Endodermal cell (in vitro differentiated cells): ENCODE measurements at regions not wholly inside any gene's neighbourhood (a gene's known extent, or its start where the extent isn't known, plus 50 kb on each side); places are given as distances from the start of the nearest gene placed in this dataset.

Experiments
- DNase-seq: peaks from one replicate; pipeline ENCODE4 v3.0.0-alpha.2; 2017
- H3K27ac ChIP-seq: 2 replicates; pipeline ENCODE4 v1.5.1; 2013; ENCODE audit warnings: mild to moderate bottlenecking, low read depth, low read length, moderate library complexity
- H3K27me3 ChIP-seq: 2 replicates; pipeline ENCODE4 v1.6.1; 2013; ENCODE audit warnings: mild to moderate bottlenecking, low read length, moderate library complexity; ENCODE audit not compliant: insufficient read depth, control insufficient read depth, poor library complexity, severe bottlenecking
- H3K36me3 ChIP-seq: 2 replicates; pipeline ENCODE4 v1.7.0; 2013; ENCODE audit warnings: mild to moderate bottlenecking, low read length, moderate library complexity; ENCODE audit not compliant: control insufficient read depth, insufficient read depth
- H3K4me1 ChIP-seq: one replicate; pipeline ENCODE4 v1.7.0; 2013; ENCODE audit warnings: low read length; ENCODE audit not compliant: control insufficient read depth, insufficient read depth
- H3K4me3 ChIP-seq: 2 replicates; pipeline ENCODE4 v1.5.1; 2013; ENCODE audit warnings: mild to moderate bottlenecking, low read length, moderate library complexity
- H3K9ac ChIP-seq: 2 replicates; pipeline ENCODE4 v1.6.1; 2013; ENCODE audit warnings: mild to moderate bottlenecking, low read length, moderate library complexity; ENCODE audit not compliant: poor library complexity, severe bottlenecking; ENCODE audit errors: extremely low read depth
- H3K9me3 ChIP-seq: 2 replicates; pipeline ENCODE4 v1.6.1; 2013; ENCODE audit warnings: mild to moderate bottlenecking, low read length, moderate library complexity; ENCODE audit not compliant: control insufficient read depth
- H3K27ac Mint-ChIP-seq: 2 replicates; pipeline ENCODE4 v1.8.0; 2020; ENCODE audit warnings: mixed read lengths
- H3K27me3 Mint-ChIP-seq: 2 replicates; pipeline ENCODE4 v1.8.0; 2021; ENCODE audit warnings: mild to moderate bottlenecking, mixed read lengths; ENCODE audit not compliant: insufficient read depth
- H3K36me3 Mint-ChIP-seq: 2 replicates; pipeline ENCODE4 v1.8.0; 2020; ENCODE audit warnings: low read depth, mixed read lengths
- H3K4me1 Mint-ChIP-seq: 2 replicates; pipeline ENCODE4 v1.8.0; 2020; ENCODE audit warnings: mixed read lengths
- H3K4me3 Mint-ChIP-seq: 2 replicates; pipeline ENCODE4 v1.8.0; 2020; ENCODE audit warnings: mild to moderate bottlenecking, moderate library complexity, mixed read lengths
- H3K9me3 Mint-ChIP-seq: 2 replicates; pipeline ENCODE4 v1.8.0; 2020; ENCODE audit warnings: mild to moderate bottlenecking, mixed read lengths
- WGBS, 2 experiments: methylation state at CpG; one replicate each; pipeline versions ENCODE4 v1.1.5 to v1.1.7; 2013; ENCODE audit warnings: missing lambda C conversion rate in 2 of 2, mixed read lengths in 1 of 2; ENCODE audit not compliant: insufficient coverage in 1 of 2, insufficient read length in 1 of 2; 5-methylcytosine and 5-hydroxymethylcytosine counted together
- TF ChIP-seq, protein P1 (sequence below): fragments of 200-600 bp; sonication (generic); conservative IDR thresholded peaks from 2 replicates; pipeline ENCODE4 v1.5.0; 2021; ENCODE audit warnings: antibody characterized with exemption, mild to moderate bottlenecking

DNA sequence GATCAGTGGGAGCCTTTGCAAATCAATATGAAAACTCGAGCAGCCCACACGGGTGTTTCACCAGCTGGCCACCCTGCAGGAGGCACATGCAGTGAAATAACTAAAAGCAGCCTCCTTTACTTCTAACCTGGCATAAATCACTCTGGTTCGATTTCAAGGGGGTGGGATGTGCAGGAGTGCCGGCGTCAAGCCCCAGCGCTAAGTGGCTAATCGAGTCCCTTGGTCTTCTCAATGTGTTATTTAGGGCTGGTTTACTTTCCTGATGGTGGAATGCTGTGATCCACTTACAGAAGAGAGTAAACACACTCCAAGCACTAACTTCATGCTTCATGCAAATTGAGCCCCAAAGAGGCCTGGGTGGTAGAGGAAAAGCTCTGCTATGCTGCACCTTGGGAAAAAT is 109.4 kb downstream of the TMEM174 start:
- H3K27ac Mint-ChIP-seq = no peak overlapping the region

DNA sequence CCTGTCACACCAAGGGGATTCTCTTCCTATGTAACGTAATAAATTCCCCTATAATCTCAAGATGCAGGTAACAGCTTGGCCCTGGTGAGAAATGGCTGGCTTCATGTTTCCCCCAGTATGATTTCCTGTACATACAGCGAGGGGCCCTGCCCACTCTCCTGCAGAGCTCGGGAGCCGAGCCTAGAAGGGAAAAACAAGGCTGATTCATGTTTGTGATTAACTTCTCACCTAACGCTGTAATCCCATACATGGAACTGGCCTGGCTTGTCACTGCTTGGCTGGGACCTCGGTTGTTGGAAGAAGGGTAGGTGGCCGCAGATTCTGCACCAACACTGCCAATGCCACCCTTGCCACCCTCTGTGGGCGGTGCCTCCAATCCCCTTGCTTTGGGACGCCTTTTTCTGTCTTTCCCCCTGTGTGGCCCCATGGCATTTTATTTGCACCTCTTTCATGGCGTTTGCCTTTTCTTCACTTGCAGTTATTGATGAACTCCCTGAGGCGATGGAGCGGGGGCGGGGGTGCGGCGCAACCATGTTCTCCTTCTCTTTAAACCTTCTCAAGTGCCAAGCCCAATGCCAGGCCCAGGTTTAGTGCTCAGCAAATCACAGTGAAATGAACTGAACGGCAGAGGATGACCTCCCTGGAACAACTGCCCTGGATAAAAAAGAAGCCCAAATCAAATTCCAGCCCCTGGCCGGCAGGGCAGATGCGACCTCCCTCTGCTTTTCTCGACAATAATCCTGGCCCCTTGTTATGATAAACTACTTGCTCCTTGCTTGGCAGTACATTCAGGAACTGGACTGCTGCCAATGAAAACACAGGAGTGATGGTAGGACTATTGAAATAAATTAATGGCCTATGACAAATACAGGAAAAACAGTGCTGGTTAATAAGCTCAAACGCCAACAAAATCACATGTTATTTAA is 108.1 kb downstream of the TMEM174 start:
- H3K27ac ChIP-seq = no peak overlapping the region
- H3K4me3 ChIP-seq = no peak overlapping the region
- H3K36me3 ChIP-seq = no peaks in the 10 kb centered on the region
- H3K4me1 ChIP-seq = peaks cover 4% of the 10 kb centered on the region
- DNase-seq = no peak
- peaks cover 52% of the 10 kb centered on the region for H3K4me1 Mint-ChIP-seq
- no peaks in the 10 kb centered on the region for H3K9me3 Mint-ChIP-seq
- no peaks in the 10 kb centered on the region for H3K36me3 Mint-ChIP-seq
- H3K9ac ChIP-seq = no peak overlapping the region
- TF ChIP-seq, protein P1, sequence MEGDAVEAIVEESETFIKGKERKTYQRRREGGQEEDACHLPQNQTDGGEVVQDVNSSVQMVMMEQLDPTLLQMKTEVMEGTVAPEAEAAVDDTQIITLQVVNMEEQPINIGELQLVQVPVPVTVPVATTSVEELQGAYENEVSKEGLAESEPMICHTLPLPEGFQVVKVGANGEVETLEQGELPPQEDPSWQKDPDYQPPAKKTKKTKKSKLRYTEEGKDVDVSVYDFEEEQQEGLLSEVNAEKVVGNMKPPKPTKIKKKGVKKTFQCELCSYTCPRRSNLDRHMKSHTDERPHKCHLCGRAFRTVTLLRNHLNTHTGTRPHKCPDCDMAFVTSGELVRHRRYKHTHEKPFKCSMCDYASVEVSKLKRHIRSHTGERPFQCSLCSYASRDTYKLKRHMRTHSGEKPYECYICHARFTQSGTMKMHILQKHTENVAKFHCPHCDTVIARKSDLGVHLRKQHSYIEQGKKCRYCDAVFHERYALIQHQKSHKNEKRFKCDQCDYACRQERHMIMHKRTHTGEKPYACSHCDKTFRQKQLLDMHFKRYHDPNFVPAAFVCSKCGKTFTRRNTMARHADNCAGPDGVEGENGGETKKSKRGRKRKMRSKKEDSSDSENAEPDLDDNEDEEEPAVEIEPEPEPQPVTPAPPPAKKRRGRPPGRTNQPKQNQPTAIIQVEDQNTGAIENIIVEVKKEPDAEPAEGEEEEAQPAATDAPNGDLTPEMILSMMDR = no peak
- peaks cover 10% of the 10 kb centered on the region for H3K27me3 Mint-ChIP-seq
- peaks cover 5% of the 10 kb centered on the region for H3K27me3 ChIP-seq
- no peaks in the 10 kb centered on the region for H3K9me3 ChIP-seq
- H3K27ac Mint-ChIP-seq = no peak overlapping the region
- no peak overlapping the region for H3K4me3 Mint-ChIP-seq
- WGBS, 2 experiments = 83 to 84% methylated on average over 11 to 20 of the region's 20 CpGs

More for the DNA sequence above, 109.4 kb downstream of the TMEM174 start:
- H3K27ac ChIP-seq = no peak overlapping the region
- no peaks in the 10 kb centered on the region for H3K9me3 ChIP-seq
- 76 to 82% methylated on average over 2 to 7 of the region's 7 CpGs for WGBS, 2 experiments
- peaks cover 4% of the 10 kb centered on the region for H3K4me1 ChIP-seq
- Mint-ChIP-seq H3K4me3 (no peak overlapping the region), H3K9me3 (no peaks in the 10 kb centered on the region), H3K4me1 (peaks cover 52% of the 10 kb centered on the region), H3K36me3 (no peaks in the 10 kb centered on the region), H3K27me3 (peaks cover 12% of the 10 kb centered on the region)
- H3K4me3 ChIP-seq = no peak overlapping the region
- H3K27me3 ChIP-seq = peaks cover 5% of the 10 kb centered on the region
- H3K9ac ChIP-seq = no peak overlapping the region
- no peak for DNase-seq
- TF ChIP-seq, protein P1 = no peak
- no peaks in the 10 kb centered on the region for H3K36me3 ChIP-seq

DNA sequence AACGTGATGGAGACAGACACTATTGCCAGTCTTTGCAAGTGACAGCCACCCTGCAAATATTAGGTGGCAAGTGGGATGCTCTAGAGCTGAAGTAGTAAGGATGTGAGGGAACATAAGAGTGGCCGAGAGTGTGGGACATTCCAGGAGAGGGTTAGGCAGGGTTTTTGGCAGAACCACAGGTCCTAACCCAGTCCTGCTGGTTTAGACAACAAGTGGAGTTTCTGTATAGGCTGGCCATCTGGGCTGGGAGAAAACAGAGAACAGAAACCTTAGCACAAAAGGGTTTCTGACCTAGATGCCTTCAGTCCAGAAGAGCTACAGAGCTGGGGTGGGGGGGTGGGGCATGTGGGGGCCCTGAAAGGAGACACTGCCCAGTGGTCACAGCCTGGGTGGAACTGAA is 107.4 kb downstream of the TMEM174 start:
- no peak overlapping the region for H3K4me3 ChIP-seq
- 83 to 94% methylated on average over 2 of the region's 2 CpGs for WGBS, 2 experiments
- peak; percentile 31 for DNase-seq
- no peak overlapping the region for H3K4me3 Mint-ChIP-seq
- H3K9me3 ChIP-seq = no peaks in the 10 kb centered on the region
- no peaks in the 10 kb centered on the region for H3K36me3 Mint-ChIP-seq
- H3K27me3 Mint-ChIP-seq = peaks cover 13% of the 10 kb centered on the region
- H3K9me3 Mint-ChIP-seq = no peaks in the 10 kb centered on the region
- H3K9ac ChIP-seq = no peak overlapping the region
- peaks cover 5% of the 10 kb centered on the region for H3K27me3 ChIP-seq
- peaks cover 4% of the 10 kb centered on the region for H3K4me1 ChIP-seq
- no peaks in the 10 kb centered on the region for H3K36me3 ChIP-seq
- H3K4me1 Mint-ChIP-seq = peaks cover 52% of the 10 kb centered on the region
- TF ChIP-seq, protein P1 = no peak
- no peak overlapping the region for H3K27ac ChIP-seq
- H3K27ac Mint-ChIP-seq = no peak overlapping the region
